GM12878 (cell line): ENCODE measurements at regions not wholly inside any gene's neighbourhood (a gene's known extent, or its start where the extent isn't known, plus 50 kb on each side); places are given as distances from the start of the nearest gene placed in this dataset.

Experiments used
- ATAC-seq: fragments of 200-7000 bp; cut with Tn5 transposase; 3 replicates; pipeline ENCODE4 v1.9.1; 2020; ENCODE audit warnings: mild to moderate bottlenecking, moderate library complexity
- BruUV-seq: library from RNA; stranded (reverse); fragments of 400-500 nt; replicated peaks from 2 replicates; lab custom pipeline; 2021; lab: Mats Ljungman, UMichigan
- CTCF ChIA-PET: fragments of 300-600 bp; sonication (Branson Sonifier 250); formaldehyde crosslinking; extraction: SDS; loops from one replicate; lab custom pipeline; 2021; ENCODE audit warnings: inconsistent platforms; lab: Yijun Ruan, JAX
- POLR2A ChIA-PET: fragments of 350-600 bp; formaldehyde crosslinking; extraction: SDS; loops from one replicate; lab custom pipeline; 2021; ENCODE audit warnings: inconsistent platforms; lab: Charles Lee
- RAD21 ChIA-PET: fragments of 300-600 bp; sonication (Branson Sonifier 250); formaldehyde crosslinking; loops from one replicate; lab custom pipeline; 2023; ENCODE audit warnings: antibody characterized with exemption; ENCODE audit not compliant: unreplicated experiment; lab: Charles Lee
- SMC1A ChIA-PET: fragments of 300-600 bp; sonication (Branson Sonifier 250); formaldehyde crosslinking; loops from one replicate; lab custom pipeline; 2023; ENCODE audit not compliant: unreplicated experiment, uncharacterized antibody; lab: Charles Lee
- DNase-seq: peaks from one replicate; pipeline ENCODE4 v3.0.0-alpha.2; 2011; ENCODE audit warnings: low read depth, low spot score
- FAIRE-seq: peaks from 3 replicates; lab custom pipeline; 2011; peaks lifted over from hg19 to GRCh38; lab: Jason Lieb, UNC
- H2AFZ ChIP-seq: 2 replicates; pipeline ENCODE4 v1.6.0; 2011; ENCODE audit warnings: low read depth, low read length, control low read depth; ENCODE audit not compliant: control insufficient read depth
- H3K27ac ChIP-seq: 2 replicates; pipeline ENCODE4 v1.5.1; 2011; ENCODE audit warnings: control low read depth; ENCODE audit not compliant: control insufficient read depth, insufficient read depth
- H3K27me3 ChIP-seq, 2 experiments: replicated peaks in 1 of 2; 2 replicates each; pipeline versions ENCODE4 v1.6.0 to v1.6.1; 2011; ENCODE audit warnings: low read length in 1 of 2; ENCODE audit not compliant: control insufficient read depth in 2 of 2, insufficient read depth in 2 of 2
- H3K36me3 ChIP-seq, 2 experiments: 2 replicates each; pipeline ENCODE4 v1.5.1; 2011; ENCODE audit warnings: low read length in 1 of 2; ENCODE audit not compliant: control insufficient read depth in 2 of 2, insufficient read depth in 2 of 2
- H3K4me1 ChIP-seq: 2 replicates; pipeline ENCODE4 v1.6.1; 2011; ENCODE audit warnings: mild to moderate bottlenecking, low read length, moderate library complexity, mixed read lengths; ENCODE audit not compliant: control insufficient read depth, insufficient read depth
- H3K4me2 ChIP-seq: 2 replicates; pipeline ENCODE4 v1.6.0; 2011; ENCODE audit warnings: control low read depth; ENCODE audit not compliant: control insufficient read depth, insufficient read depth
- H3K4me3 ChIP-seq: fragments of 200-600 bp; sonication (generic); 2 replicates; pipeline ENCODE4 v1.5.1; 2016
- H3K79me2 ChIP-seq: 2 replicates; pipeline ENCODE4 v1.6.0; 2011; ENCODE audit warnings: low read length; ENCODE audit not compliant: control insufficient read depth, insufficient read depth
- H3K9ac ChIP-seq: 2 replicates; pipeline ENCODE4 v1.8.0; 2011; ENCODE audit warnings: low read length, control low read depth, mixed read lengths; ENCODE audit not compliant: control insufficient read depth, insufficient read depth
- H3K9me3 ChIP-seq: replicated peaks from 3 replicates; pipeline ENCODE4 v1.5.1; 2011; ENCODE audit warnings: mild to moderate bottlenecking, low read length; ENCODE audit not compliant: control insufficient read depth, insufficient read depth
- H4K20me1 ChIP-seq: 2 replicates; pipeline ENCODE4 v1.6.0; 2011; ENCODE audit not compliant: control insufficient read depth, insufficient read depth
- BRCA1 ChIP-seq: IDR thresholded peaks from 2 replicates; pipeline ENCODE4 v1.6.1; 2011; ENCODE audit warnings: low read depth, low read length, improper control_type of control experiment
- CEBPZ ChIP-seq: fragments of 150-350 bp; IDR thresholded peaks from 2 replicates; pipeline ENCODE4 v1.6.1; 2016; ENCODE audit warnings: low read depth, low read length
- ETV6 ChIP-seq, 2 experiments: fragments of 450-650 bp in 1 of 2; IDR thresholded peaks in 1 of 2; conservative IDR thresholded peaks in 1 of 2; 2 replicates each; pipeline ENCODE4 v1.6.1; 2014; ENCODE audit warnings: antibody characterized with exemption in 1 of 2, borderline replicate concordance in 1 of 2, low read depth in 1 of 2, mild to moderate bottlenecking in 1 of 2, moderate library complexity in 1 of 2
- HDAC2 ChIP-seq: fragments of 200-600 bp; sonication (generic); IDR thresholded peaks from 2 replicates; pipeline ENCODE4 v1.6.1; 2017
- LARP7 ChIP-seq: fragments of 450-650 bp; IDR thresholded peaks from 2 replicates; pipeline ENCODE4 v1.6.1; 2017; ENCODE audit warnings: mild to moderate bottlenecking
- NR2C2 ChIP-seq: IDR thresholded peaks from 2 replicates; pipeline ENCODE4 v1.6.1; 2011; ENCODE audit warnings: borderline replicate concordance, low read depth; ENCODE audit not compliant: control insufficient read depth, insufficient read length
- PML ChIP-seq: IDR thresholded peaks from 2 replicates; pipeline ENCODE4 v1.6.1; 2012; ENCODE audit warnings: low read length, inconsistent platforms
- WGBS: methylation state at CpG from one replicate; pipeline ENCODE4 v1.1.6; 2016; ENCODE audit warnings: low lambda C conversion rate; ENCODE audit not compliant: insufficient replicate concordance, insufficient coverage; ENCODE audit errors: missing lambda C conversion rate; 5-methylcytosine and 5-hydroxymethylcytosine counted together
- in situ Hi-C: fragments of 300-500 bp; cut with MboI; formaldehyde crosslinking; loops from 9 replicates; pipeline ENCODE4 v1.14.3; 2018; ENCODE audit warnings: mixed read lengths
- intact Hi-C: fragments of 100-400 bp; cut with micrococcal nuclease; formaldehyde crosslinking; loops from one replicate; pipeline ENCODE4 v1.14.2; 2022; ENCODE audit not compliant: unreplicated experiment

GRCh38 chr5:38046103-38046502 lies 206.3 kb upstream of the GDNF start:
- SMC1A ChIA-PET = no interaction called here
- ATAC-seq (no peak), FAIRE-seq (no peak), DNase-seq (no peak)
- no peaks in the 10 kb centered on the region for H3K79me2 ChIP-seq
- H4K20me1 ChIP-seq = no peaks in the 10 kb centered on the region
- H3K4me2 ChIP-seq = no peak overlapping the region
- in situ Hi-C loops (no loop called here), intact Hi-C loops (no loop called here)
- RAD21 ChIA-PET = no interaction called here
- POLR2A ChIA-PET = no interaction called here
- no peak overlapping the region for H3K9ac ChIP-seq
- H3K27me3 ChIP-seq = no peaks in the 10 kb centered on the region; a peak in 1 of 4 replicates
- H3K36me3 ChIP-seq = no peaks in the 10 kb centered on the region
- CTCF ChIA-PET = interaction anchor here (1.1 kb wide), 1 partner anchor 8 kb away, joined by 3 read pairs; no protein-coding TSS in a partner anchor
- no peaks in the 10 kb centered on the region for H3K4me1 ChIP-seq
- H3K9me3 ChIP-seq = no peaks in the 10 kb centered on the region
- no peak for TF ChIP-seq CEBPZ
- no TSS peak for BruUV-seq
- no peak overlapping the region for H3K27ac ChIP-seq
- H3K4me3 ChIP-seq = no peak overlapping the region
- WGBS = 40% methylated on average over 7 of the region's 7 CpGs
- no peak overlapping the region for H2AFZ ChIP-seq

GRCh38 chr5:38045446-38045845 lies 205.6 kb upstream of the GDNF start:
- no TSS peak for BruUV-seq
- ATAC-seq (no peak), DNase-seq (no peak), FAIRE-seq (no peak)
- H3K9ac ChIP-seq = no peak overlapping the region
- no peak overlapping the region for H3K4me3 ChIP-seq
- H4K20me1 ChIP-seq = no peaks in the 10 kb centered on the region
- RAD21 ChIA-PET = no interaction called here
- no peak overlapping the region for H3K27ac ChIP-seq
- in situ Hi-C loops (no loop called here), intact Hi-C loops (no loop called here)
- CTCF ChIA-PET = no interaction called here
- H2AFZ ChIP-seq = no peak overlapping the region
- no peaks in the 10 kb centered on the region for H3K9me3 ChIP-seq
- no peaks in the 10 kb centered on the region for H3K79me2 ChIP-seq
- H3K4me1 ChIP-seq = no peaks in the 10 kb centered on the region
- H3K36me3 ChIP-seq = no peaks in the 10 kb centered on the region
- POLR2A ChIA-PET = no interaction called here
- SMC1A ChIA-PET = no interaction called here
- 17% methylated on average over 1 of the region's 1 CpG for WGBS
- TF ChIP-seq NR2C2 (no peak), BRCA1 (no peak), PML (no peak), HDAC2 (no peak), LARP7 (no peak), ETV6 (conservative IDR thresholded peaks at IDR 0.05 in 1 of 2, IDR thresholded peaks at IDR 0.05 in 1 of 2; ENCODE audit: borderline replicate concordance in 1 of 2, low read depth in 1 of 2) (no peak)
- no peak overlapping the region for H3K4me2 ChIP-seq
- H3K27me3 ChIP-seq = no peaks in the 10 kb centered on the region; a peak in 1 of 4 replicates
